GM10248 (cell line): ENCODE measurements at regions not wholly inside any gene's neighbourhood (a gene's known extent, or its start where the extent isn't known, plus 50 kb on each side); places are given as distances from the start of the nearest gene placed in this dataset.

ENCODE experiments used
- CTCF ChIA-PET: fragments of 300-600 bp; sonication (Branson Sonifier 250); formaldehyde crosslinking; extraction: SDS; loops from one replicate; lab custom pipeline; 2021; ENCODE audit warnings: antibody characterized with exemption; lab: Yijun Ruan, JAX
- POLR2A ChIA-PET: fragments of 350-650 bp; sonication (Branson Sonifier 250); formaldehyde crosslinking; extraction: SDS; loops from one replicate; lab custom pipeline; 2020; ENCODE audit warnings: antibody characterized with exemption; lab: Yijun Ruan, JAX
- DNase-seq: peaks from one replicate; pipeline ENCODE4 v3.0.0; 2012; ENCODE audit errors: extremely low spot score
- TF ChIP-seq, protein P1 (sequence below): IDR thresholded peaks from 2 replicates; pipeline ENCODE4 v1.5.1; 2012; ENCODE audit warnings: mild to moderate bottlenecking, low read depth; ENCODE audit errors: extremely low read depth, missing control alignments, control extremely low read depth

GRCh38 chr19:29449371-29449770, 76.4 kb upstream of the VSTM2B start:
- ChIA-PET POLR2A (no interaction called here), CTCF (no interaction called here)

GRCh38 chr19:29450306-29450705, 75.5 kb upstream of the VSTM2B start:
- CTCF ChIA-PET, result no interaction called here
- no peak for DNase-seq

More at GRCh38 chr19:29449371-29449770, 76.4 kb upstream of the VSTM2B start:
- TF ChIP-seq, protein P1, sequence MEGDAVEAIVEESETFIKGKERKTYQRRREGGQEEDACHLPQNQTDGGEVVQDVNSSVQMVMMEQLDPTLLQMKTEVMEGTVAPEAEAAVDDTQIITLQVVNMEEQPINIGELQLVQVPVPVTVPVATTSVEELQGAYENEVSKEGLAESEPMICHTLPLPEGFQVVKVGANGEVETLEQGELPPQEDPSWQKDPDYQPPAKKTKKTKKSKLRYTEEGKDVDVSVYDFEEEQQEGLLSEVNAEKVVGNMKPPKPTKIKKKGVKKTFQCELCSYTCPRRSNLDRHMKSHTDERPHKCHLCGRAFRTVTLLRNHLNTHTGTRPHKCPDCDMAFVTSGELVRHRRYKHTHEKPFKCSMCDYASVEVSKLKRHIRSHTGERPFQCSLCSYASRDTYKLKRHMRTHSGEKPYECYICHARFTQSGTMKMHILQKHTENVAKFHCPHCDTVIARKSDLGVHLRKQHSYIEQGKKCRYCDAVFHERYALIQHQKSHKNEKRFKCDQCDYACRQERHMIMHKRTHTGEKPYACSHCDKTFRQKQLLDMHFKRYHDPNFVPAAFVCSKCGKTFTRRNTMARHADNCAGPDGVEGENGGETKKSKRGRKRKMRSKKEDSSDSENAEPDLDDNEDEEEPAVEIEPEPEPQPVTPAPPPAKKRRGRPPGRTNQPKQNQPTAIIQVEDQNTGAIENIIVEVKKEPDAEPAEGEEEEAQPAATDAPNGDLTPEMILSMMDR, result no peak
- no peak for DNase-seq

GRCh38 chr19:29450812-29451211, 75.0 kb upstream of the VSTM2B start:
- TF ChIP-seq, protein P1, result no peak

More at GRCh38 chr19:29450306-29450705, 75.5 kb upstream of the VSTM2B start:
- TF ChIP-seq, protein P1, result no peak
- POLR2A ChIA-PET, result no interaction called here

DNA sequence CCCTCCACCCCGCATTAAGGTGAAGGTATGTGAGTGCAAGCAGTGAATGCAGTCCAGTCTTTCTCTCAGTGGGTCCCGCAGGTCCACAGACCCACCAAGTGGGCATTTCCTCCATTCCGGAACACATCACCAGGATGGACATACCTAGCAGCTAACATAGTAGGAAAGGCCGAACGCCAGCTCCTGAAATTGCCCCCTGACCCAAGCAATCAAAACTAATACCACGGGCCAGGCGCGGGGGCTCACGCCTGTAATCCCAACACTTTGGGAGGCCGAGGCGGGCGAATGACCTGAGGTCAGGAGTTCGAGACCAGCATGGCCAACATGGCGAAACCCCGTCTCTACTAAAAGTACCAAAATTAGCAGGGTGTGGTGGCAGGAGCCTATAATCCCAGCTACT, 71.7 kb upstream of the VSTM2B start:
- CTCF ChIA-PET, result no interaction called here
- DNase-seq, result no peak
- TF ChIP-seq, protein P1, result no peak
- POLR2A ChIA-PET, result no interaction called here

More at GRCh38 chr19:29450812-29451211, 75.0 kb upstream of the VSTM2B start:
- DNase-seq, result no peak
- ChIA-PET POLR2A (no interaction called here), CTCF (no interaction called here)

GRCh38 chr19:29457413-29457812, 68.4 kb upstream of the VSTM2B start:
- ChIA-PET POLR2A (no interaction called here), CTCF (no interaction called here)
- DNase-seq, result no peak
- TF ChIP-seq, protein P1, result no peak

- POLR2A ChIA-PET, result no interaction called here
- DNase-seq, result no peak
- CTCF ChIA-PET, result interaction anchor here (1.0 kb wide), 1 partner anchor 129 kb away, joined by 4 read pairs; no protein-coding TSS in a partner anchor
- TF ChIP-seq, protein P1, result peak; percentile 31
These were observed 57.9 kb upstream of the VSTM2B start for GRCh38 chr19:29467824-29468401.
